SK-N-SH (cell line): ENCODE measurements at regions not wholly inside any gene's neighbourhood (a gene's known extent, or its start where the extent isn't known, plus 50 kb on each side); places are given as distances from the start of the nearest gene placed in this dataset.
A peak's percentile ranks its signal among the peaks of the same experiment; 100 is the strongest.

Source experiments
- CTCF ChIA-PET: fragments of 300-600, 350-600 bp; formaldehyde crosslinking; extraction: SDS; loops from one replicate; lab custom pipeline; 2021; lab: Yijun Ruan, JAX
- POLR2A ChIA-PET: fragments of 350-600 bp; sonication (Branson Sonifier 250); formaldehyde crosslinking; extraction: SDS; loops from one replicate; lab custom pipeline; 2020; ENCODE audit warnings: antibody characterized with exemption, inconsistent platforms; lab: Yijun Ruan, JAX
- DNase-seq: peaks from one replicate; pipeline ENCODE4 v3.0.0; 2012
- H2AFZ ChIP-seq: fragments of 200-600 bp; sonication (generic); 2 replicates; pipeline ENCODE4 v1.8.1; 2016; ENCODE audit warnings: antibody characterized with exemption, mild to moderate bottlenecking, low read depth
- H3F3A ChIP-seq: fragments of 200-600 bp; sonication (generic); replicated peaks from 2 replicates; pipeline ENCODE3; 2016; ENCODE audit warnings: antibody characterized with exemption, mild to moderate bottlenecking; ENCODE audit not compliant: insufficient read depth
- H3K27ac ChIP-seq, 2 experiments: fragments of 200-500 bp in 1 of 2; fragments of 200-600 bp in 1 of 2; sonication (Bioruptor generic) in 1 of 2; sonication (generic), shearing (Covaris generic) in 1 of 2; 2 replicates each; pipeline versions ENCODE4 v1.5.1 to v1.6.1; 2014 to 2016; ENCODE audit warnings: low read depth in 2 of 2, inconsistent platforms in 1 of 2, low read length in 1 of 2, mild to moderate bottlenecking in 1 of 2, mixed read lengths in 1 of 2
- H3K27me3 ChIP-seq: fragments of 200-600 bp; sonication (generic), shearing (Covaris generic); 2 replicates; pipeline ENCODE4 v1.6.1; 2016; ENCODE audit warnings: mixed run types; ENCODE audit not compliant: insufficient read depth
- H3K36me3 ChIP-seq, 2 experiments: fragments of 200-500 bp in 1 of 2; fragments of 200-600 bp in 1 of 2; sonication (Bioruptor generic) in 1 of 2; sonication (generic) in 1 of 2; replicated peaks in 1 of 2; 2 replicates each; pipeline versions ENCODE3 to v1.5.1; 2014 to 2016; ENCODE audit warnings: low read length in 1 of 2, mild to moderate bottlenecking in 1 of 2; ENCODE audit not compliant: insufficient read depth in 2 of 2, control insufficient read depth in 1 of 2
- H3K4me1 ChIP-seq, 2 experiments: fragments of 200-500 bp in 1 of 2; fragments of 200-600 bp in 1 of 2; sonication (Bioruptor generic) in 1 of 2; sonication (generic), shearing (Covaris generic) in 1 of 2; 2 replicates each; pipeline versions ENCODE4 v1.5.1 to v1.6.1; 2014 to 2016; ENCODE audit warnings: low read depth in 1 of 2, low read length in 1 of 2, mixed run types in 1 of 2; ENCODE audit not compliant: insufficient read depth in 2 of 2, control insufficient read depth in 1 of 2
- H3K4me2 ChIP-seq: fragments of 200-600 bp; sonication (generic), shearing (Covaris generic); 2 replicates; pipeline ENCODE4 v1.6.1; 2017; ENCODE audit warnings: mixed run types
- H3K4me3 ChIP-seq, 2 experiments: fragments of 200-500 bp in 1 of 2; fragments of 200-600 bp in 1 of 2; sonication (Bioruptor generic) in 1 of 2; sonication (generic), shearing (Covaris generic) in 1 of 2; 2 replicates each; pipeline versions ENCODE4 v1.5.1 to v1.8.1; 2014 to 2016; ENCODE audit warnings: low read depth in 2 of 2, inconsistent platforms in 1 of 2, low read length in 1 of 2, mild to moderate bottlenecking in 1 of 2, mixed read lengths in 1 of 2, moderate library complexity in 1 of 2
- H3K79me2 ChIP-seq: fragments of 200-600 bp; sonication (generic); 2 replicates; pipeline ENCODE4 v1.8.1; 2017; ENCODE audit warnings: mild to moderate bottlenecking; ENCODE audit not compliant: insufficient read depth
- H3K9ac ChIP-seq: fragments of 200-600 bp; sonication (generic); 2 replicates; pipeline ENCODE4 v1.6.1; 2017; ENCODE audit warnings: mixed run types
- H3K9me2 ChIP-seq: fragments of 200-600 bp; sonication (generic); 2 replicates; pipeline ENCODE4 v1.6.1; 2017; ENCODE audit warnings: mixed run types
- H3K9me3 ChIP-seq: fragments of 200-600 bp; sonication (generic); 2 replicates; pipeline ENCODE4 v1.6.1; 2017; ENCODE audit warnings: mixed run types, mild to moderate bottlenecking, moderate library complexity
- H4K20me1 ChIP-seq: fragments of 200-600 bp; sonication (generic); 2 replicates; pipeline ENCODE4 v1.6.1; 2017; ENCODE audit warnings: mild to moderate bottlenecking, mixed run types; ENCODE audit not compliant: insufficient read depth
- FOSL2 ChIP-seq: IDR thresholded peaks from 2 replicates; pipeline ENCODE4 v1.4.0; 2012; ENCODE audit warnings: low read depth, mild to moderate bottlenecking, moderate library complexity, borderline replicate concordance
- FOXM1 ChIP-seq: IDR thresholded peaks from 2 replicates; pipeline ENCODE4 v1.4.0; 2012; ENCODE audit warnings: low read depth, mild to moderate bottlenecking
- GABPA ChIP-seq: IDR thresholded peaks from 2 replicates; pipeline ENCODE4 v1.4.0; 2012; ENCODE audit warnings: low read depth, mild to moderate bottlenecking
- JUND ChIP-seq: IDR thresholded peaks from 2 replicates; pipeline ENCODE4 v1.4.0; 2012
- MAX ChIP-seq: IDR thresholded peaks from 2 replicates; pipeline ENCODE4 v1.4.0; 2012; ENCODE audit warnings: low read depth
- NRF1 ChIP-seq: IDR thresholded peaks from 2 replicates; pipeline ENCODE4 v1.6.1; 2012; ENCODE audit warnings: low read depth, mild to moderate bottlenecking, low read length
- RFX5 ChIP-seq: IDR thresholded peaks from 2 replicates; pipeline ENCODE4 v1.6.1; 2012; ENCODE audit warnings: mild to moderate bottlenecking, improper control_type of control experiment, low read length
- SMC3 ChIP-seq: IDR thresholded peaks from 2 replicates; pipeline ENCODE4 v1.6.1; 2012; ENCODE audit warnings: low read depth, low read length, improper control_type of control experiment
- USF1 ChIP-seq: IDR thresholded peaks from 2 replicates; pipeline ENCODE4 v1.4.0; 2012; ENCODE audit warnings: low read depth, borderline replicate concordance
- WGBS: methylation state at CpG from one replicate; pipeline ENCODE4 v1.1.6; 2017; ENCODE audit warnings: low lambda C conversion rate; 5-methylcytosine and 5-hydroxymethylcytosine counted together
- TF ChIP-seq, protein P1 (sequence below): fragments of 150-350 bp; IDR thresholded peaks from 2 replicates; pipeline ENCODE4 v1.6.1; 2016; ENCODE audit warnings: mild to moderate bottlenecking, low read depth, low read length
- TF ChIP-seq, protein P2 (sequence below): fragments of 200-600 bp; sonication (generic); IDR thresholded peaks from 2 replicates; pipeline ENCODE4 v1.6.1; 2017; ENCODE audit warnings: antibody characterized with exemption, mild to moderate bottlenecking, moderate library complexity

- Histone ChIP-seq H3K4me1 (no peaks in the 10 kb centered on the region), H3K9ac (no peak overlapping the region), H4K20me1 (no peaks in the 10 kb centered on the region), H3K4me2 (no peak overlapping the region), H3K27ac (no peak overlapping the region), H3K27me3 (no peaks in the 10 kb centered on the region), H3K36me3 (no peaks in the 10 kb centered on the region), H3K79me2 (no peaks in the 10 kb centered on the region), H3F3A (no peaks in the 10 kb centered on the region), H3K9me2 (no peaks in the 10 kb centered on the region), H2AFZ (no peak overlapping the region), H3K9me3 (no peaks in the 10 kb centered on the region), H3K4me3 (no peak overlapping the region)
- 10% methylated on average over 3 of the region's 3 CpGs for WGBS
- TF ChIP-seq RFX5 (no peak), FOSL2 (no peak), USF1 (no peak), JUND (no peak), SMC3 (no peak), GABPA (no peak), MAX (no peak), NRF1 (no peak)
- POLR2A ChIA-PET: no interaction called here
- no peak for DNase-seq
- CTCF ChIA-PET: no interaction called here
Measured at GRCh38 chr14:29078810-29079522, 312.4 kb downstream of the FOXG1 start.

- no peak overlapping the region for H3K4me3 ChIP-seq
- no peaks in the 10 kb centered on the region for H3K27me3 ChIP-seq
- no peaks in the 10 kb centered on the region for H4K20me1 ChIP-seq
- no peaks in the 10 kb centered on the region for H3K9me2 ChIP-seq
- no peaks in the 10 kb centered on the region for H3K9me3 ChIP-seq
- DNase-seq: peak; percentile 0
- ChIA-PET POLR2A (no interaction called here), CTCF (no interaction called here)
- H3K9ac ChIP-seq: no peak overlapping the region
- H2AFZ ChIP-seq: no peak overlapping the region
- H3K4me1 ChIP-seq: no peaks in the 10 kb centered on the region
- no peak overlapping the region for H3K4me2 ChIP-seq
- H3K27ac ChIP-seq: no peak overlapping the region
- no peaks in the 10 kb centered on the region for H3K36me3 ChIP-seq
- WGBS: 16% methylated on average over 3 of the region's 3 CpGs
- no peaks in the 10 kb centered on the region for H3F3A ChIP-seq
- TF ChIP-seq, protein P1, sequence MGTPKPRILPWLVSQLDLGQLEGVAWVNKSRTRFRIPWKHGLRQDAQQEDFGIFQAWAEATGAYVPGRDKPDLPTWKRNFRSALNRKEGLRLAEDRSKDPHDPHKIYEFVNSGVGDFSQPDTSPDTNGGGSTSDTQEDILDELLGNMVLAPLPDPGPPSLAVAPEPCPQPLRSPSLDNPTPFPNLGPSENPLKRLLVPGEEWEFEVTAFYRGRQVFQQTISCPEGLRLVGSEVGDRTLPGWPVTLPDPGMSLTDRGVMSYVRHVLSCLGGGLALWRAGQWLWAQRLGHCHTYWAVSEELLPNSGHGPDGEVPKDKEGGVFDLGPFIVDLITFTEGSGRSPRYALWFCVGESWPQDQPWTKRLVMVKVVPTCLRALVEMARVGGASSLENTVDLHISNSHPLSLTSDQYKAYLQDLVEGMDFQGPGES: no peak
- no peak for TF ChIP-seq FOXM1
- TF ChIP-seq, protein P2, sequence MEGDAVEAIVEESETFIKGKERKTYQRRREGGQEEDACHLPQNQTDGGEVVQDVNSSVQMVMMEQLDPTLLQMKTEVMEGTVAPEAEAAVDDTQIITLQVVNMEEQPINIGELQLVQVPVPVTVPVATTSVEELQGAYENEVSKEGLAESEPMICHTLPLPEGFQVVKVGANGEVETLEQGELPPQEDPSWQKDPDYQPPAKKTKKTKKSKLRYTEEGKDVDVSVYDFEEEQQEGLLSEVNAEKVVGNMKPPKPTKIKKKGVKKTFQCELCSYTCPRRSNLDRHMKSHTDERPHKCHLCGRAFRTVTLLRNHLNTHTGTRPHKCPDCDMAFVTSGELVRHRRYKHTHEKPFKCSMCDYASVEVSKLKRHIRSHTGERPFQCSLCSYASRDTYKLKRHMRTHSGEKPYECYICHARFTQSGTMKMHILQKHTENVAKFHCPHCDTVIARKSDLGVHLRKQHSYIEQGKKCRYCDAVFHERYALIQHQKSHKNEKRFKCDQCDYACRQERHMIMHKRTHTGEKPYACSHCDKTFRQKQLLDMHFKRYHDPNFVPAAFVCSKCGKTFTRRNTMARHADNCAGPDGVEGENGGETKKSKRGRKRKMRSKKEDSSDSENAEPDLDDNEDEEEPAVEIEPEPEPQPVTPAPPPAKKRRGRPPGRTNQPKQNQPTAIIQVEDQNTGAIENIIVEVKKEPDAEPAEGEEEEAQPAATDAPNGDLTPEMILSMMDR: peak; percentile 45
- H3K79me2 ChIP-seq: no peaks in the 10 kb centered on the region
Measured at GRCh38 chr14:29085546-29085945, 319.0 kb downstream of the FOXG1 start.
